GM23338 (cell line): ENCODE measurements at regions not wholly inside any gene's neighbourhood (a gene's known extent, or its start where the extent isn't known, plus 50 kb on each side); places are given as distances from the start of the nearest gene placed in this dataset.

Experiments used
- ATAC-seq: fragments of 200-7000 bp; cut with Tn5 transposase; 3 replicates; pipeline ENCODE4 v1.9.1; 2020
- DNase-seq: peaks from one replicate; pipeline ENCODE4 v3.0.0-alpha.2; 2015; ENCODE audit warnings: low spot score
- H2AFZ ChIP-seq: fragments of 200-600 bp; sonication (generic); 2 replicates; pipeline ENCODE4 v1.8.0; 2016; ENCODE audit warnings: antibody characterized with exemption, mild to moderate bottlenecking, moderate library complexity
- H3F3A ChIP-seq: fragments of 200-600 bp; sonication (generic); replicated peaks from 2 replicates; pipeline ENCODE4 v1.8.0; 2017; ENCODE audit warnings: antibody characterized with exemption, mixed run types, low read depth
- H3K27ac ChIP-seq: fragments of 200-600 bp; sonication (generic); 2 replicates; pipeline ENCODE4 v1.6.1; 2016; ENCODE audit warnings: low read depth
- H3K27me3 ChIP-seq: fragments of 200-600 bp; sonication (generic); 2 replicates; pipeline ENCODE4 v1.8.0; 2016; ENCODE audit warnings: mild to moderate bottlenecking, mixed run types, moderate library complexity; ENCODE audit not compliant: insufficient read depth
- H3K36me3 ChIP-seq: fragments of 200-600 bp; sonication (generic); 2 replicates; pipeline ENCODE4 v1.8.0; 2016; ENCODE audit warnings: mild to moderate bottlenecking; ENCODE audit not compliant: insufficient read depth
- H3K4me1 ChIP-seq: fragments of 200-600 bp; sonication (generic); 2 replicates; pipeline ENCODE4 v1.8.0; 2016; ENCODE audit warnings: mild to moderate bottlenecking, moderate library complexity; ENCODE audit not compliant: insufficient read depth
- H3K4me2 ChIP-seq: fragments of 200-600 bp; sonication (generic); 2 replicates; pipeline ENCODE4 v1.7.1; 2017; ENCODE audit warnings: mixed run types
- H3K4me3 ChIP-seq: fragments of 200-600 bp; sonication (generic); 2 replicates; pipeline ENCODE4 v1.6.1; 2016; ENCODE audit warnings: mixed run types
- H3K79me2 ChIP-seq: fragments of 200-600 bp; sonication (generic); replicated peaks from 2 replicates; pipeline ENCODE4 v1.8.0; 2017; ENCODE audit warnings: mild to moderate bottlenecking; ENCODE audit not compliant: insufficient read depth
- H3K9me2 ChIP-seq: fragments of 200-600 bp; sonication (generic); 2 replicates; pipeline ENCODE4 v1.8.0; 2017; ENCODE audit not compliant: insufficient read depth
- H4K20me1 ChIP-seq: fragments of 200-600 bp; sonication (generic); replicated peaks from 2 replicates; pipeline ENCODE4 v1.8.0; 2017; ENCODE audit warnings: mild to moderate bottlenecking; ENCODE audit not compliant: insufficient read depth
- H3K27ac Mint-ChIP-seq: 2 replicates; pipeline ENCODE4 v1.8.0; 2020; ENCODE audit warnings: inconsistent platforms, mild to moderate bottlenecking, moderate library complexity, mixed read lengths
- H3K27me3 Mint-ChIP-seq: 3 replicates; pipeline ENCODE4 v1.8.0; 2022; ENCODE audit warnings: low read depth, mild to moderate bottlenecking, moderate library complexity, mixed read lengths, inconsistent platforms; ENCODE audit not compliant: insufficient read depth, poor library complexity
- H3K36me3 Mint-ChIP-seq: 3 replicates; pipeline ENCODE4 v1.8.0; 2021; ENCODE audit warnings: low read depth, mild to moderate bottlenecking, inconsistent platforms, moderate library complexity, mixed read lengths
- H3K4me1 Mint-ChIP-seq: 3 replicates; pipeline ENCODE4 v1.8.0; 2020; ENCODE audit warnings: mild to moderate bottlenecking, inconsistent platforms, mixed read lengths
- H3K4me3 Mint-ChIP-seq: 3 replicates; pipeline ENCODE4 v1.8.0; 2021; ENCODE audit warnings: moderate library complexity, mild to moderate bottlenecking, inconsistent platforms, mixed read lengths
- H3K9me3 Mint-ChIP-seq: 3 replicates; pipeline ENCODE4 v1.8.0; 2020; ENCODE audit warnings: moderate library complexity, mild to moderate bottlenecking, inconsistent platforms, mixed read lengths
- CREB1 ChIP-seq: fragments of 250-450 bp; sonication (Bioruptor Pico); IDR thresholded peaks from 2 replicates; pipeline ENCODE4 v1.5.0; 2020; ENCODE audit warnings: low read depth, mild to moderate bottlenecking, moderate library complexity
- EZH2 ChIP-seq: fragments of 200-600 bp; sonication (generic); IDR thresholded peaks from one replicate; pipeline ENCODE4 v1.8.0; 2017; ENCODE audit warnings: antibody characterized with exemption, mild to moderate bottlenecking, low read depth; ENCODE audit not compliant: unreplicated experiment
- EZH2phosphoT487 ChIP-seq: fragments of 200-600 bp; sonication (generic); IDR thresholded peaks from one replicate; pipeline ENCODE4 v1.8.1; 2018; ENCODE audit warnings: antibody characterized with exemption; ENCODE audit not compliant: unreplicated experiment
- JUNB ChIP-seq: IDR thresholded peaks from one replicate; pipeline ENCODE4 v1.6.1; 2016; ENCODE audit warnings: antibody characterized with exemption; ENCODE audit not compliant: unreplicated experiment
- POLR2AphosphoS5 ChIP-seq: IDR thresholded peaks from 2 replicates; pipeline ENCODE4 v1.6.1; 2016; ENCODE audit warnings: antibody characterized with exemption, low read depth
- STAT1 ChIP-seq: IDR thresholded peaks from one replicate; pipeline ENCODE4 v1.6.1; 2016; ENCODE audit warnings: antibody characterized with exemption; ENCODE audit not compliant: unreplicated experiment
- ZNF114 ChIP-seq: fragments of 250-450 bp; sonication (Bioruptor Pico); IDR thresholded peaks from 2 replicates; pipeline ENCODE4 v1.5.0; 2020; ENCODE audit warnings: mild to moderate bottlenecking, moderate library complexity
- ZNF331 ChIP-seq: fragments of 250-450 bp; sonication (Bioruptor Pico); IDR thresholded peaks from 2 replicates; pipeline ENCODE4 v1.5.0; 2020; ENCODE audit warnings: low read depth, mild to moderate bottlenecking, moderate library complexity
- TF ChIP-seq, protein P1 (sequence below): IDR thresholded peaks from 2 replicates; pipeline ENCODE4 v1.6.1; 2016; ENCODE audit warnings: antibody characterized with exemption
- TF ChIP-seq, protein P2 (sequence below): fragments of 250-450 bp; sonication (Bioruptor Pico); IDR thresholded peaks from 2 replicates; pipeline ENCODE4 v1.5.0; 2020; ENCODE audit warnings: mild to moderate bottlenecking, moderate library complexity
- TF ChIP-seq, protein P3 (sequence below): IDR thresholded peaks from one replicate; pipeline ENCODE4 v1.6.1; 2018; ENCODE audit warnings: antibody characterized with exemption; ENCODE audit not compliant: unreplicated experiment
- TF ChIP-seq, protein P4 (sequence below), 2 experiments: fragments of 200-600 bp in 1 of 2; sonication (generic) in 1 of 2; conservative IDR thresholded peaks; 2 replicates each; pipeline versions ENCODE4 v1.5.1 to v1.6.1; 2016 to 2017; ENCODE audit warnings: antibody characterized with exemption in 2 of 2, low read depth in 2 of 2, mild to moderate bottlenecking in 2 of 2, moderate library complexity in 1 of 2

DNA sequence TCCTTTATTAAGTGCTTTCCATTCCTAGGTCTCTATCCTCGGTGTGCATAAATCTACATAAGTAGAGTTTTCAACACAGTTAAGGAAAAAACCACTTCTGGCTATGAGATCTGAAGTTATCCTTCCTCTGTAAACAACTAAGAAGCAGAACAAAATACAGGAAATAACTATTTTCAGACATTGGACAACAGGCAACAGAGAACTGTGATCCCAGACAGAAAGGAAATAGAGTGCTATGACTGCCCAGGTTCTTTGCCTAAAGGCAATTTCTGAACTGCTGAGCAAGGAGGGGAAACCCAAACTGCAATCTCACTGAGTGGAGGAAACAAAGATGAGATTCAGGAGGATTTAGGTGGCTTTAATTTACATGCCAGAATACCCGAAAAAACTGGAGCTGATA, 285.4 kb downstream of the SNX13 start (continued):
- TF ChIP-seq, protein P1, sequence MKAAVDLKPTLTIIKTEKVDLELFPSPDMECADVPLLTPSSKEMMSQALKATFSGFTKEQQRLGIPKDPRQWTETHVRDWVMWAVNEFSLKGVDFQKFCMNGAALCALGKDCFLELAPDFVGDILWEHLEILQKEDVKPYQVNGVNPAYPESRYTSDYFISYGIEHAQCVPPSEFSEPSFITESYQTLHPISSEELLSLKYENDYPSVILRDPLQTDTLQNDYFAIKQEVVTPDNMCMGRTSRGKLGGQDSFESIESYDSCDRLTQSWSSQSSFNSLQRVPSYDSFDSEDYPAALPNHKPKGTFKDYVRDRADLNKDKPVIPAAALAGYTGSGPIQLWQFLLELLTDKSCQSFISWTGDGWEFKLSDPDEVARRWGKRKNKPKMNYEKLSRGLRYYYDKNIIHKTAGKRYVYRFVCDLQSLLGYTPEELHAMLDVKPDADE, result no peak

DNA sequence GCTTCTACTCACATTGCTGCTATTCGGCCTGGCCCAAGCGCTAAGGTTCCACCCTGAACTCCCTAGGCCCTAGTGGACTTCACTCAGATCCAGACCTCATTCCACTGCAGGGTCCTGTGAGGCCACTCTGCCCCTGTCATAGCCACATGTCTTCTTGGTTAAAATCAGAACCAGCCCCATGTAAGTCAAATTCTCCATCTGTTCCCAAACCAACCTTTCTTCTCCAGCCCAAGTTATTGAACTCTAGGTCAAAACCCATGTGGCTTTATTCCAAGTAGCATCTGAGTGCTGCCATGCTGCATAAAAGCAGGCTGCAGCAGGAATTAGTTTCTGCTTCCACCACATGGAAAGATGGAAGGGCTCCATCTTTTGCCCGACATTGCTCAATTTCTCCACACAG, 281.2 kb downstream of the SNX13 start:
- DNase-seq, result no peak
- H3K4me3 Mint-ChIP-seq, result no peak overlapping the region
- H3K36me3 Mint-ChIP-seq, result no peaks in the 10 kb centered on the region
- H3K4me1 ChIP-seq, result peaks cover 3% of the 10 kb centered on the region; the same call in 1 of the 2 replicates
- no peaks in the 10 kb centered on the region for H3K27me3 ChIP-seq
- peaks cover 11% of the 10 kb centered on the region for H3K4me1 Mint-ChIP-seq
- H3K36me3 ChIP-seq, result no peaks in the 10 kb centered on the region
- H3K27ac Mint-ChIP-seq, result no peak overlapping the region
- no peaks in the 10 kb centered on the region for H3K27me3 Mint-ChIP-seq
- H3F3A ChIP-seq, result no peaks in the 10 kb centered on the region
- no peak overlapping the region for H3K4me3 ChIP-seq
- H2AFZ ChIP-seq, result no peak overlapping the region
- no peak for ATAC-seq
- H3K79me2 ChIP-seq, result no peaks in the 10 kb centered on the region
- no peak overlapping the region for H3K27ac ChIP-seq
- H4K20me1 ChIP-seq, result no peaks in the 10 kb centered on the region
- no peaks in the 10 kb centered on the region; the same call in 1 of the 2 replicates for H3K9me2 ChIP-seq
- no peak overlapping the region for H3K4me2 ChIP-seq
- H3K9me3 Mint-ChIP-seq, result no peaks in the 10 kb centered on the region
- TF ChIP-seq, protein P1, result no peak
- TF ChIP-seq ZNF331 (CRISPR knock-in tag), result no peak
- no peak for TF ChIP-seq ZNF114 (CRISPR knock-in tag)
- TF ChIP-seq EZH2phosphoT487, result no peak
- TF ChIP-seq, protein P2, sequence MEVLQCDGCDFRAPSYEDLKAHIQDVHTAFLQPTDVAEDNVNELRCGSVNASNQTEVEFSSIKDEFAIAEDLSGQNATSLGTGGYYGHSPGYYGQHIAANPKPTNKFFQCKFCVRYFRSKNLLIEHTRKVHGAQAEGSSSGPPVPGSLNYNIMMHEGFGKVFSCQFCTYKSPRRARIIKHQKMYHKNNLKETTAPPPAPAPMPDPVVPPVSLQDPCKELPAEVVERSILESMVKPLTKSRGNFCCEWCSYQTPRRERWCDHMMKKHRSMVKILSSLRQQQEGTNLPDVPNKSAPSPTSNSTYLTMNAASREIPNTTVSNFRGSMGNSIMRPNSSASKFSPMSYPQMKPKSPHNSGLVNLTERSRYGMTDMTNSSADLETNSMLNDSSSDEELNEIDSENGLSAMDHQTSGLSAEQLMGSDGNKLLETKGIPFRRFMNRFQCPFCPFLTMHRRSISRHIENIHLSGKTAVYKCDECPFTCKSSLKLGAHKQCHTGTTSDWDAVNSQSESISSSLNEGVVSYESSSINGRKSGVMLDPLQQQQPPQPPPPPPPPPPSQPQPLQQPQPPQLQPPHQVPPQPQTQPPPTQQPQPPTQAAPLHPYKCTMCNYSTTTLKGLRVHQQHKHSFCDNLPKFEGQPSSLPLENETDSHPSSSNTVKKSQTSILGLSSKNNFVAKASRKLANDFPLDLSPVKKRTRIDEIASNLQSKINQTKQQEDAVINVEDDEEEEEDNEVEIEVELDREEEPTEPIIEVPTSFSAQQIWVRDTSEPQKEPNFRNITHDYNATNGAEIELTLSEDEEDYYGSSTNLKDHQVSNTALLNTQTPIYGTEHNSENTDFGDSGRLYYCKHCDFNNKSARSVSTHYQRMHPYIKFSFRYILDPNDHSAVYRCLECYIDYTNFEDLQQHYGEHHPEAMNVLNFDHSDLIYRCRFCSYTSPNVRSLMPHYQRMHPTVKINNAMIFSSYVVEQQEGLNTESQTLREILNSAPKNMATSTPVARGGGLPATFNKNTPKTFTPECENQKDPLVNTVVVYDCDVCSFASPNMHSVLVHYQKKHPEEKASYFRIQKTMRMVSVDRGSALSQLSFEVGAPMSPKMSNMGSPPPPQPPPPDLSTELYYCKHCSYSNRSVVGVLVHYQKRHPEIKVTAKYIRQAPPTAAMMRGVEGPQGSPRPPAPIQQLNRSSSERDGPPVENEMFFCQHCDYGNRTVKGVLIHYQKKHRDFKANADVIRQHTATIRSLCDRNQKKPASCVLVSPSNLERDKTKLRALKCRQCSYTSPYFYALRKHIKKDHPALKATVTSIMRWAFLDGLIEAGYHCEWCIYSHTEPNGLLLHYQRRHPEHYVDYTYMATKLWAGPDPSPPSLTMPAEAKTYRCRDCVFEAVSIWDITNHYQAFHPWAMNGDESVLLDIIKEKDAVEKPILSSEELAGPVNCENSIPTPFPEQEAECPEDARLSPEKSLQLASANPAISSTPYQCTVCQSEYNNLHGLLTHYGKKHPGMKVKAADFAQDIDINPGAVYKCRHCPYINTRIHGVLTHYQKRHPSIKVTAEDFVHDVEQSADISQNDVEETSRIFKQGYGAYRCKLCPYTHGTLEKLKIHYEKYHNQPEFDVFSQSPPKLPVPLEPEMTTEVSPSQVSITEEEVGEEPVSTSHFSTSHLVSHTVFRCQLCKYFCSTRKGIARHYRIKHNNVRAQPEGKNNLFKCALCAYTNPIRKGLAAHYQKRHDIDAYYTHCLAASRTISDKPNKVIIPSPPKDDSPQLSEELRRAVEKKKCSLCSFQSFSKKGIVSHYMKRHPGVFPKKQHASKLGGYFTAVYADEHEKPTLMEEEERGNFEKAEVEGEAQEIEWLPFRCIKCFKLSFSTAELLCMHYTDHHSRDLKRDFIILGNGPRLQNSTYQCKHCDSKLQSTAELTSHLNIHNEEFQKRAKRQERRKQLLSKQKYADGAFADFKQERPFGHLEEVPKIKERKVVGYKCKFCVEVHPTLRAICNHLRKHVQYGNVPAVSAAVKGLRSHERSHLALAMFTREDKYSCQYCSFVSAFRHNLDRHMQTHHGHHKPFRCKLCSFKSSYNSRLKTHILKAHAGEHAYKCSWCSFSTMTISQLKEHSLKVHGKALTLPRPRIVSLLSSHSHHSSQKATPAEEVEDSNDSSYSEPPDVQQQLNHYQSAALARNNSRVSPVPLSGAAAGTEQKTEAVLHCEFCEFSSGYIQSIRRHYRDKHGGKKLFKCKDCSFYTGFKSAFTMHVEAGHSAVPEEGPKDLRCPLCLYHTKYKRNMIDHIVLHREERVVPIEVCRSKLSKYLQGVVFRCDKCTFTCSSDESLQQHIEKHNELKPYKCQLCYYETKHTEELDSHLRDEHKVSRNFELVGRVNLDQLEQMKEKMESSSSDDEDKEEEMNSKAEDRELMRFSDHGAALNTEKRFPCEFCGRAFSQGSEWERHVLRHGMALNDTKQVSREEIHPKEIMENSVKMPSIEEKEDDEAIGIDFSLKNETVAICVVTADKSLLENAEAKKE (CRISPR knock-in tag), result no peak
- TF ChIP-seq CREB1 (CRISPR knock-in tag), result no peak
- TF ChIP-seq JUNB, result no peak
- no peak for TF ChIP-seq POLR2AphosphoS5
- TF ChIP-seq, protein P3, sequence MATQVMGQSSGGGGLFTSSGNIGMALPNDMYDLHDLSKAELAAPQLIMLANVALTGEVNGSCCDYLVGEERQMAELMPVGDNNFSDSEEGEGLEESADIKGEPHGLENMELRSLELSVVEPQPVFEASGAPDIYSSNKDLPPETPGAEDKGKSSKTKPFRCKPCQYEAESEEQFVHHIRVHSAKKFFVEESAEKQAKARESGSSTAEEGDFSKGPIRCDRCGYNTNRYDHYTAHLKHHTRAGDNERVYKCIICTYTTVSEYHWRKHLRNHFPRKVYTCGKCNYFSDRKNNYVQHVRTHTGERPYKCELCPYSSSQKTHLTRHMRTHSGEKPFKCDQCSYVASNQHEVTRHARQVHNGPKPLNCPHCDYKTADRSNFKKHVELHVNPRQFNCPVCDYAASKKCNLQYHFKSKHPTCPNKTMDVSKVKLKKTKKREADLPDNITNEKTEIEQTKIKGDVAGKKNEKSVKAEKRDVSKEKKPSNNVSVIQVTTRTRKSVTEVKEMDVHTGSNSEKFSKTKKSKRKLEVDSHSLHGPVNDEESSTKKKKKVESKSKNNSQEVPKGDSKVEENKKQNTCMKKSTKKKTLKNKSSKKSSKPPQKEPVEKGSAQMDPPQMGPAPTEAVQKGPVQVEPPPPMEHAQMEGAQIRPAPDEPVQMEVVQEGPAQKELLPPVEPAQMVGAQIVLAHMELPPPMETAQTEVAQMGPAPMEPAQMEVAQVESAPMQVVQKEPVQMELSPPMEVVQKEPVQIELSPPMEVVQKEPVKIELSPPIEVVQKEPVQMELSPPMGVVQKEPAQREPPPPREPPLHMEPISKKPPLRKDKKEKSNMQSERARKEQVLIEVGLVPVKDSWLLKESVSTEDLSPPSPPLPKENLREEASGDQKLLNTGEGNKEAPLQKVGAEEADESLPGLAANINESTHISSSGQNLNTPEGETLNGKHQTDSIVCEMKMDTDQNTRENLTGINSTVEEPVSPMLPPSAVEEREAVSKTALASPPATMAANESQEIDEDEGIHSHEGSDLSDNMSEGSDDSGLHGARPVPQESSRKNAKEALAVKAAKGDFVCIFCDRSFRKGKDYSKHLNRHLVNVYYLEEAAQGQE, result no peak
- TF ChIP-seq STAT1, result no peak
- TF ChIP-seq EZH2, result no peak
- TF ChIP-seq, protein P4, sequence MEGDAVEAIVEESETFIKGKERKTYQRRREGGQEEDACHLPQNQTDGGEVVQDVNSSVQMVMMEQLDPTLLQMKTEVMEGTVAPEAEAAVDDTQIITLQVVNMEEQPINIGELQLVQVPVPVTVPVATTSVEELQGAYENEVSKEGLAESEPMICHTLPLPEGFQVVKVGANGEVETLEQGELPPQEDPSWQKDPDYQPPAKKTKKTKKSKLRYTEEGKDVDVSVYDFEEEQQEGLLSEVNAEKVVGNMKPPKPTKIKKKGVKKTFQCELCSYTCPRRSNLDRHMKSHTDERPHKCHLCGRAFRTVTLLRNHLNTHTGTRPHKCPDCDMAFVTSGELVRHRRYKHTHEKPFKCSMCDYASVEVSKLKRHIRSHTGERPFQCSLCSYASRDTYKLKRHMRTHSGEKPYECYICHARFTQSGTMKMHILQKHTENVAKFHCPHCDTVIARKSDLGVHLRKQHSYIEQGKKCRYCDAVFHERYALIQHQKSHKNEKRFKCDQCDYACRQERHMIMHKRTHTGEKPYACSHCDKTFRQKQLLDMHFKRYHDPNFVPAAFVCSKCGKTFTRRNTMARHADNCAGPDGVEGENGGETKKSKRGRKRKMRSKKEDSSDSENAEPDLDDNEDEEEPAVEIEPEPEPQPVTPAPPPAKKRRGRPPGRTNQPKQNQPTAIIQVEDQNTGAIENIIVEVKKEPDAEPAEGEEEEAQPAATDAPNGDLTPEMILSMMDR (conservative IDR thresholded peaks at IDR 0.05; ENCODE audit: low read depth in 2 of 2), result no peak
